WTC11 (cell line): ENCODE measurements at regions not wholly inside any gene's neighbourhood (a gene's known extent, or its start where the extent isn't known, plus 50 kb on each side); places are given as distances from the start of the nearest gene placed in this dataset.

Experiments
- ATAC-seq: fragments of 200-7000 bp; cut with Tn5 transposase; 2 replicates; pipeline ENCODE4 v1.10.0; 2021; ENCODE audit warnings: mild to moderate bottlenecking, moderate library complexity
- CTCF ChIA-PET: fragments of 300-600 bp; sonication (Branson Sonifier 250); formaldehyde crosslinking; loops from one replicate; lab custom pipeline; 2021; ENCODE audit warnings: antibody characterized with exemption; lab: Charles Lee
- POLR2A ChIA-PET: fragments of 350-600 bp; sonication (Branson Sonifier 250); formaldehyde crosslinking; loops from one replicate; lab custom pipeline; 2021; ENCODE audit warnings: antibody characterized with exemption; lab: Charles Lee
- DNase-seq: peaks from one replicate; pipeline ENCODE4 v3.0.0; 2021; ENCODE audit warnings: low spot score
- H3K27ac Mint-ChIP-seq: 2 replicates; pipeline ENCODE4 v1.8.0; 2021; ENCODE audit warnings: mixed read lengths
- H3K27me3 Mint-ChIP-seq: 2 replicates; pipeline ENCODE4 v1.8.0; 2021; ENCODE audit warnings: low read depth, mild to moderate bottlenecking, moderate library complexity, mixed read lengths
- H3K36me3 Mint-ChIP-seq: 2 replicates; pipeline ENCODE4 v1.8.0; 2021; ENCODE audit warnings: mixed read lengths
- H3K4me1 Mint-ChIP-seq: 2 replicates; pipeline ENCODE4 v1.8.0; 2022; ENCODE audit warnings: mixed read lengths
- H3K4me3 Mint-ChIP-seq: 2 replicates; pipeline ENCODE4 v1.8.0; 2021; ENCODE audit warnings: mild to moderate bottlenecking, moderate library complexity, mixed read lengths
- H3K9me3 Mint-ChIP-seq: 2 replicates; pipeline ENCODE4 v1.8.0; 2021; ENCODE audit warnings: mixed read lengths
- ESRRA ChIP-seq: sonication (generic); formaldehyde crosslinking; IDR thresholded peaks from 2 replicates; pipeline ENCODE4 v1.8.1; 2022; ENCODE audit warnings: mild to moderate bottlenecking, missing genetic modification reagents, borderline replicate concordance
- GTF2I ChIP-seq: fragments of 250-450 bp; sonication (Bioruptor Pico); conservative IDR thresholded peaks from 2 replicates; pipeline ENCODE4 v1.4.0; 2021; ENCODE audit warnings: mild to moderate bottlenecking
- KAT7 ChIP-seq: sonication (generic); formaldehyde crosslinking; IDR thresholded peaks from 2 replicates; pipeline ENCODE4 v1.8.1; 2023; ENCODE audit warnings: missing genetic modification reagents, mild to moderate bottlenecking, borderline replicate concordance
- OVOL2 ChIP-seq: fragments of 250-450 bp; sonication (Bioruptor Pico); IDR thresholded peaks from 2 replicates; pipeline ENCODE4 v1.9.0; 2021; ENCODE audit warnings: mild to moderate bottlenecking, borderline replicate concordance
- SMAD3 ChIP-seq: sonication (generic); formaldehyde crosslinking; IDR thresholded peaks from 2 replicates; pipeline ENCODE4 v1.8.0; 2022; ENCODE audit warnings: missing genetic modification reagents, mild to moderate bottlenecking, borderline replicate concordance
- SMAD4 ChIP-seq: sonication (generic); formaldehyde crosslinking; IDR thresholded peaks from 2 replicates; pipeline ENCODE4 v1.8.0; 2022; ENCODE audit warnings: mild to moderate bottlenecking, missing genetic modification reagents
- TEAD1 ChIP-seq: sonication (generic); formaldehyde crosslinking; IDR thresholded peaks from 2 replicates; pipeline ENCODE4 v1.8.0; 2022; ENCODE audit warnings: mild to moderate bottlenecking, missing genetic modification reagents
- TP53 ChIP-seq: sonication (generic); formaldehyde crosslinking; IDR thresholded peaks from 2 replicates; pipeline ENCODE4 v1.8.1; 2023; ENCODE audit warnings: mild to moderate bottlenecking, missing genetic modification reagents
- ZNF138 ChIP-seq: sonication (generic); formaldehyde crosslinking; conservative IDR thresholded peaks from 2 replicates; pipeline ENCODE4 v1.8.1; 2022; ENCODE audit warnings: mild to moderate bottlenecking, moderate library complexity, missing genetic modification reagents
- ZNF423 ChIP-seq: fragments of 250-450 bp; sonication (Bioruptor Pico); IDR thresholded peaks from 2 replicates; pipeline ENCODE4 v2.1.2; 2022; ENCODE audit warnings: mild to moderate bottlenecking, moderate library complexity
- TF ChIP-seq, protein P1 (sequence below): fragments of 250-450 bp; sonication (Bioruptor Pico); IDR thresholded peaks from 2 replicates; pipeline ENCODE4 v1.9.0; 2021; ENCODE audit warnings: moderate library complexity, mild to moderate bottlenecking, inconsistent platforms, borderline replicate concordance
- TF ChIP-seq, protein P2 (sequence below): fragments of 250-450 bp; sonication (Bioruptor Pico); IDR thresholded peaks from 2 replicates; pipeline ENCODE4 v1.9.0; 2021; ENCODE audit warnings: mild to moderate bottlenecking, borderline replicate concordance
- TF ChIP-seq, protein P3 (sequence below): sonication (generic); formaldehyde crosslinking; IDR thresholded peaks from 2 replicates; pipeline ENCODE4 v1.8.0; 2022; ENCODE audit warnings: mild to moderate bottlenecking, missing genetic modification reagents
- TF ChIP-seq, protein P4 (sequence below): sonication (generic); formaldehyde crosslinking; conservative IDR thresholded peaks from 2 replicates; pipeline ENCODE4 v1.8.1; 2022; ENCODE audit warnings: mild to moderate bottlenecking, missing genetic modification reagents
- TF ChIP-seq, protein P5 (sequence below): sonication (generic); formaldehyde crosslinking; IDR thresholded peaks from 2 replicates; pipeline ENCODE4 v1.8.1; 2023; ENCODE audit warnings: mild to moderate bottlenecking, missing genetic modification reagents, moderate library complexity
- TF ChIP-seq, protein P6 (sequence below): sonication (generic); formaldehyde crosslinking; IDR thresholded peaks from 2 replicates; pipeline ENCODE4 v1.8.1; 2022; ENCODE audit warnings: mild to moderate bottlenecking, missing genetic modification reagents, moderate library complexity, borderline replicate concordance

DNA sequence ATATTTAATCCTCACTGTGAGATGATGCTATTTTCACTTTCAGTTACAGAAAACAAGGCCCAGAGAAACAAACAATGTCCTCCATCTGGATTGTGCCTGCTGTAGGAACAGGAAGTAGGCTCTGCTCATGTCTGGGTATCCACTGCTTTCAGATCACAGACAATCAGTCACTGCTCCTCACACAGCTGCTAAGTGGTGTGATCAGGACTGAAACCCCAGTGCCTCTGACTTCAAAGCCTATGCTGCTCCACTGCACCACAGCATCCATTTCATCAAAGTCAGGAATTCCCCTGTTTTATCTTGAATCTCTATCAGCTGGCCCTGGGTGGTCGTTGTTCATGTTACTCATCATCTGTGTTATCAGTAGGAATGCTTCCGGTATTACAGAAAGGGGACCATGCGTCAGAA is 303.8 kb upstream of the TRIB2 start:
- Mint-ChIP-seq H3K27ac (no peak overlapping the region), H3K4me3 (no peak overlapping the region), H3K27me3 (no peaks in the 10 kb centered on the region), H3K9me3 (peaks cover 29% of the 10 kb centered on the region), H3K4me1 (peaks cover 9% of the 10 kb centered on the region), H3K36me3 (peaks cover 14% of the 10 kb centered on the region)
- ATAC-seq, result no peak
- POLR2A ChIA-PET, result no interaction called here
- DNase-seq, result no peak
- TF ChIP-seq, protein P1, sequence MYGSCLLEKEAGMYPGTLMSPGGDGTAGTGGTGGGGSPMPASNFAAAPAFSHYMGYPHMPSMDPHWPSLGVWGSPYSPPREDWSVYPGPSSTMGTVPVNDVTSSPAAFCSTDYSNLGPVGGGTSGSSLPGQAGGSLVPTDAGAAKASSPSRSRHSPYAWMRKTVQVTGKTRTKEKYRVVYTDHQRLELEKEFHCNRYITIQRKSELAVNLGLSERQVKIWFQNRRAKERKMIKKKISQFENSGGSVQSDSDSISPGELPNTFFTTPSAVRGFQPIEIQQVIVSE (CRISPR knock-in tag), result no peak
- TF ChIP-seq, protein P2, sequence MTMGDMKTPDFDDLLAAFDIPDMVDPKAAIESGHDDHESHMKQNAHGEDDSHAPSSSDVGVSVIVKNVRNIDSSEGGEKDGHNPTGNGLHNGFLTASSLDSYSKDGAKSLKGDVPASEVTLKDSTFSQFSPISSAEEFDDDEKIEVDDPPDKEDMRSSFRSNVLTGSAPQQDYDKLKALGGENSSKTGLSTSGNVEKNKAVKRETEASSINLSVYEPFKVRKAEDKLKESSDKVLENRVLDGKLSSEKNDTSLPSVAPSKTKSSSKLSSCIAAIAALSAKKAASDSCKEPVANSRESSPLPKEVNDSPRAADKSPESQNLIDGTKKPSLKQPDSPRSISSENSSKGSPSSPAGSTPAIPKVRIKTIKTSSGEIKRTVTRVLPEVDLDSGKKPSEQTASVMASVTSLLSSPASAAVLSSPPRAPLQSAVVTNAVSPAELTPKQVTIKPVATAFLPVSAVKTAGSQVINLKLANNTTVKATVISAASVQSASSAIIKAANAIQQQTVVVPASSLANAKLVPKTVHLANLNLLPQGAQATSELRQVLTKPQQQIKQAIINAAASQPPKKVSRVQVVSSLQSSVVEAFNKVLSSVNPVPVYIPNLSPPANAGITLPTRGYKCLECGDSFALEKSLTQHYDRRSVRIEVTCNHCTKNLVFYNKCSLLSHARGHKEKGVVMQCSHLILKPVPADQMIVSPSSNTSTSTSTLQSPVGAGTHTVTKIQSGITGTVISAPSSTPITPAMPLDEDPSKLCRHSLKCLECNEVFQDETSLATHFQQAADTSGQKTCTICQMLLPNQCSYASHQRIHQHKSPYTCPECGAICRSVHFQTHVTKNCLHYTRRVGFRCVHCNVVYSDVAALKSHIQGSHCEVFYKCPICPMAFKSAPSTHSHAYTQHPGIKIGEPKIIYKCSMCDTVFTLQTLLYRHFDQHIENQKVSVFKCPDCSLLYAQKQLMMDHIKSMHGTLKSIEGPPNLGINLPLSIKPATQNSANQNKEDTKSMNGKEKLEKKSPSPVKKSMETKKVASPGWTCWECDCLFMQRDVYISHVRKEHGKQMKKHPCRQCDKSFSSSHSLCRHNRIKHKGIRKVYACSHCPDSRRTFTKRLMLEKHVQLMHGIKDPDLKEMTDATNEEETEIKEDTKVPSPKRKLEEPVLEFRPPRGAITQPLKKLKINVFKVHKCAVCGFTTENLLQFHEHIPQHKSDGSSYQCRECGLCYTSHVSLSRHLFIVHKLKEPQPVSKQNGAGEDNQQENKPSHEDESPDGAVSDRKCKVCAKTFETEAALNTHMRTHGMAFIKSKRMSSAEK, result no peak
- TF ChIP-seq, protein P3, sequence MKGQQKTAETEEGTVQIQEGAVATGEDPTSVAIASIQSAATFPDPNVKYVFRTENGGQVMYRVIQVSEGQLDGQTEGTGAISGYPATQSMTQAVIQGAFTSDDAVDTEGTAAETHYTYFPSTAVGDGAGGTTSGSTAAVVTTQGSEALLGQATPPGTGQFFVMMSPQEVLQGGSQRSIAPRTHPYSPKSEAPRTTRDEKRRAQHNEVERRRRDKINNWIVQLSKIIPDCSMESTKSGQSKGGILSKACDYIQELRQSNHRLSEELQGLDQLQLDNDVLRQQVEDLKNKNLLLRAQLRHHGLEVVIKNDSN (CRISPR knock-in tag), result no peak
- no peak for TF ChIP-seq TEAD1 (CRISPR knock-in tag)
- TF ChIP-seq, protein P4, sequence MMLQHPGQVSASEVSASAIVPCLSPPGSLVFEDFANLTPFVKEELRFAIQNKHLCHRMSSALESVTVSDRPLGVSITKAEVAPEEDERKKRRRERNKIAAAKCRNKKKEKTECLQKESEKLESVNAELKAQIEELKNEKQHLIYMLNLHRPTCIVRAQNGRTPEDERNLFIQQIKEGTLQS (CRISPR knock-in tag), result no peak
- TF ChIP-seq OVOL2 (CRISPR knock-in tag), result no peak
- TF ChIP-seq TP53 (CRISPR knock-in tag), result no peak
- no peak for TF ChIP-seq ZNF423 (CRISPR knock-in tag)
- TF ChIP-seq KAT7 (CRISPR knock-in tag), result no peak
- CTCF ChIA-PET, result no interaction called here

DNA sequence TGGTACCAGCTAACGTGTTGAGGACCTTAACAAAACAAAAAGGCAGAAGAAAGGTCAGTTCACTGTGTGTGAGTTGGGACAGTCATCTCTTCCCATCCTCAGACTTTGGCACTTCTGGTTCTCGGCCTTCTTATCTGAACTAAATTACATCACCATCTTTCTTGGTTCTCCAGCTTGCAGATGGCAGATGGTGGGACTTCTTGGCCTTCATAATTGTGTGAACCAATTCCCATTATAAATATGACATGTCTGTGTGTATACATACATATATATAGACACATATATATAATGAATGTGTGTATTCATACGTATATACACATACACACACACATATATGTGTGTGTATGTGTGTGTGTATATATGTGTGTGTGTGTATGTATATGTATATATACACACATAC is 301.2 kb upstream of the TRIB2 start:
- no peak overlapping the region for H3K27ac Mint-ChIP-seq
- ATAC-seq, result no peak
- H3K27me3 Mint-ChIP-seq, result no peaks in the 10 kb centered on the region
- DNase-seq, result no peak
- TF ChIP-seq ZNF138 (CRISPR knock-in tag) (no peak), SMAD3 (CRISPR knock-in tag) (no peak), SMAD4 (CRISPR knock-in tag) (no peak), GTF2I (CRISPR knock-in tag) (no peak), ESRRA (CRISPR knock-in tag) (no peak)
- TF ChIP-seq, protein P5, sequence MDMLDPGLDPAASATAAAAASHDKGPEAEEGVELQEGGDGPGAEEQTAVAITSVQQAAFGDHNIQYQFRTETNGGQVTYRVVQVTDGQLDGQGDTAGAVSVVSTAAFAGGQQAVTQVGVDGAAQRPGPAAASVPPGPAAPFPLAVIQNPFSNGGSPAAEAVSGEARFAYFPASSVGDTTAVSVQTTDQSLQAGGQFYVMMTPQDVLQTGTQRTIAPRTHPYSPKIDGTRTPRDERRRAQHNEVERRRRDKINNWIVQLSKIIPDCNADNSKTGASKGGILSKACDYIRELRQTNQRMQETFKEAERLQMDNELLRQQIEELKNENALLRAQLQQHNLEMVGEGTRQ (CRISPR knock-in tag), result no peak
- TF ChIP-seq, protein P6, sequence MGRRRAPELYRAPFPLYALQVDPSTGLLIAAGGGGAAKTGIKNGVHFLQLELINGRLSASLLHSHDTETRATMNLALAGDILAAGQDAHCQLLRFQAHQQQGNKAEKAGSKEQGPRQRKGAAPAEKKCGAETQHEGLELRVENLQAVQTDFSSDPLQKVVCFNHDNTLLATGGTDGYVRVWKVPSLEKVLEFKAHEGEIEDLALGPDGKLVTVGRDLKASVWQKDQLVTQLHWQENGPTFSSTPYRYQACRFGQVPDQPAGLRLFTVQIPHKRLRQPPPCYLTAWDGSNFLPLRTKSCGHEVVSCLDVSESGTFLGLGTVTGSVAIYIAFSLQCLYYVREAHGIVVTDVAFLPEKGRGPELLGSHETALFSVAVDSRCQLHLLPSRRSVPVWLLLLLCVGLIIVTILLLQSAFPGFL, result no peak
- TF ChIP-seq, protein P1 (CRISPR knock-in tag), result no peak
- peaks cover 25% of the 10 kb centered on the region for H3K9me3 Mint-ChIP-seq
- ChIA-PET CTCF (no interaction called here), POLR2A (no interaction called here)
- peaks cover 9% of the 10 kb centered on the region for H3K4me1 Mint-ChIP-seq
- peaks cover 14% of the 10 kb centered on the region for H3K36me3 Mint-ChIP-seq
- no peak overlapping the region for H3K4me3 Mint-ChIP-seq
